ENCODE measurements at regions not wholly inside any gene's neighbourhood (a gene's known extent, or its start where the extent isn't known, plus 50 kb on each side); places are given as distances from the start of the nearest gene placed in this dataset.

- Histone ChIP-seq H3K27ac (ENCODE audit: low read depth, low read length) (no peak overlapping the region), H3K9me3 (ENCODE audit: control insufficient read depth in 5 of 5, low read length in 5 of 5) (peaks cover 0 to 4% (median 0%) of the 10 kb centered on the region in 5 donors), H3K4me1 (ENCODE audit: control insufficient read depth in 5 of 5, insufficient read depth in 5 of 5, low read length in 5 of 5) (peaks cover 0 to 9% (median 6%) of the 10 kb centered on the region in 5 donors), H3K9ac (ENCODE audit: low read length in 5 of 5) (no peak overlapping the region), H3K4me3 (ENCODE audit: low read depth in 1 of 5, low read length in 5 of 5) (no peak overlapping the region), H3K27me3 (ENCODE audit: control insufficient read depth in 5 of 5, insufficient read depth in 4 of 5, low read length in 5 of 5) (no peaks in the 10 kb centered on the region), H3K36me3 (ENCODE audit: control insufficient read depth in 5 of 5, insufficient read depth in 5 of 5, low read length in 5 of 5) (peaks cover 0 to 2% (median 0%) of the 10 kb centered on the region in 5 donors)
These were observed 73.5 kb upstream of the IQSEC1 start for GRCh38 chr3:13146643-13147143.

GRCh38 chr3:13145826-13146642 is 72.8 kb upstream of the IQSEC1 start:
- H3K27ac ChIP-seq (ENCODE audit: low read depth, low read length), result no peak overlapping the region

GRCh38 chr3:13145131-13145825 is 72.0 kb upstream of the IQSEC1 start:
- H3K36me3 ChIP-seq (ENCODE audit: control insufficient read depth in 5 of 5, insufficient read depth in 5 of 5, low read length in 5 of 5), result no peaks in the 10 kb centered on the region
- H3K27me3 ChIP-seq (ENCODE audit: control insufficient read depth in 5 of 5, insufficient read depth in 4 of 5, low read length in 5 of 5), result no peaks in the 10 kb centered on the region
- no peak overlapping the region for H3K4me3 ChIP-seq (ENCODE audit: low read depth in 1 of 5, low read length in 5 of 5)
- no peak overlapping the region for H3K9ac ChIP-seq (ENCODE audit: low read length in 5 of 5)
- H3K4me1 ChIP-seq (ENCODE audit: control insufficient read depth in 5 of 5, insufficient read depth in 5 of 5, low read length in 5 of 5), result peaks cover 0 to 9% (median 6%) of the 10 kb centered on the region in 5 donors
- no peak overlapping the region for H3K27ac ChIP-seq (ENCODE audit: low read depth, low read length)
- H3K9me3 ChIP-seq (ENCODE audit: control insufficient read depth in 5 of 5, low read length in 5 of 5), result peaks cover 0 to 4% (median 0%) of the 10 kb centered on the region in 5 donors

More at GRCh38 chr3:13145826-13146642, 72.8 kb upstream of the IQSEC1 start:
- Histone ChIP-seq H3K9ac (ENCODE audit: low read length in 5 of 5) (no peak overlapping the region), H3K27me3 (ENCODE audit: control insufficient read depth in 5 of 5, insufficient read depth in 4 of 5, low read length in 5 of 5) (no peaks in the 10 kb centered on the region), H3K4me3 (ENCODE audit: low read depth in 1 of 5, low read length in 5 of 5) (no peak overlapping the region), H3K4me1 (ENCODE audit: control insufficient read depth in 5 of 5, insufficient read depth in 5 of 5, low read length in 5 of 5) (peaks cover 0 to 9% (median 6%) of the 10 kb centered on the region in 5 donors), H3K36me3 (ENCODE audit: control insufficient read depth in 5 of 5, insufficient read depth in 5 of 5, low read length in 5 of 5) (peaks cover 0 to 2% (median 0%) of the 10 kb centered on the region in 5 donors), H3K9me3 (ENCODE audit: control insufficient read depth in 5 of 5, low read length in 5 of 5) (peaks cover 0 to 4% (median 0%) of the 10 kb centered on the region in 5 donors)

GRCh38 chr3:13144163-13145023 is 71.2 kb upstream of the IQSEC1 start:
- Histone ChIP-seq H3K36me3 (ENCODE audit: control insufficient read depth in 5 of 5, insufficient read depth in 5 of 5, low read length in 5 of 5) (no peaks in the 10 kb centered on the region), H3K9me3 (ENCODE audit: control insufficient read depth in 5 of 5, low read length in 5 of 5) (peaks cover 0 to 4% (median 0%) of the 10 kb centered on the region in 5 donors), H3K4me1 (ENCODE audit: control insufficient read depth in 5 of 5, insufficient read depth in 5 of 5, low read length in 5 of 5) (peaks cover 0 to 1% (median under 1%) of the 10 kb centered on the region in 5 donors), H3K9ac (ENCODE audit: low read length in 5 of 5) (no peak overlapping the region), H3K4me3 (ENCODE audit: low read depth in 1 of 5, low read length in 5 of 5) (no peak overlapping the region), H3K27ac (ENCODE audit: low read depth, low read length) (no peak overlapping the region), H3K27me3 (ENCODE audit: control insufficient read depth in 5 of 5, insufficient read depth in 4 of 5, low read length in 5 of 5) (no peaks in the 10 kb centered on the region)

GRCh38 chr3:13143381-13144004 is 70.3 kb upstream of the IQSEC1 start:
- no peaks in the 10 kb centered on the region for H3K27me3 ChIP-seq (ENCODE audit: control insufficient read depth in 5 of 5, insufficient read depth in 4 of 5, low read length in 5 of 5)
- H3K9me3 ChIP-seq (ENCODE audit: control insufficient read depth in 5 of 5, low read length in 5 of 5), result peaks cover 0 to 4% (median 0%) of the 10 kb centered on the region in 5 donors
- H3K4me1 ChIP-seq (ENCODE audit: control insufficient read depth in 5 of 5, insufficient read depth in 5 of 5, low read length in 5 of 5), result no peaks in the 10 kb centered on the region
- no peak overlapping the region for H3K27ac ChIP-seq (ENCODE audit: low read depth, low read length)
- H3K9ac ChIP-seq (ENCODE audit: low read length in 5 of 5), result no peak overlapping the region
- no peak overlapping the region for H3K4me3 ChIP-seq (ENCODE audit: low read depth in 1 of 5, low read length in 5 of 5)
- H3K36me3 ChIP-seq (ENCODE audit: control insufficient read depth in 5 of 5, insufficient read depth in 5 of 5, low read length in 5 of 5), result no peaks in the 10 kb centered on the region

- Histone ChIP-seq H3K27ac (ENCODE audit: low read depth, low read length) (no peak overlapping the region), H3K4me3 (ENCODE audit: low read depth in 1 of 5, low read length in 5 of 5) (no peak overlapping the region), H3K36me3 (ENCODE audit: control insufficient read depth in 5 of 5, insufficient read depth in 5 of 5, low read length in 5 of 5) (no peaks in the 10 kb centered on the region), H3K4me1 (ENCODE audit: control insufficient read depth in 5 of 5, insufficient read depth in 5 of 5, low read length in 5 of 5) (no peaks in the 10 kb centered on the region), H3K27me3 (ENCODE audit: control insufficient read depth in 5 of 5, insufficient read depth in 4 of 5, low read length in 5 of 5) (no peaks in the 10 kb centered on the region), H3K9ac (ENCODE audit: low read length in 5 of 5) (no peak overlapping the region), H3K9me3 (ENCODE audit: control insufficient read depth in 5 of 5, low read length in 5 of 5) (peaks cover 0 to 4% (median 0%) of the 10 kb centered on the region in 5 donors)
These were observed 69.5 kb upstream of the IQSEC1 start for GRCh38 chr3:13142552-13143380.

- H3K9ac ChIP-seq (ENCODE audit: low read length in 5 of 5), result no peak overlapping the region
- no peaks in the 10 kb centered on the region for H3K36me3 ChIP-seq (ENCODE audit: control insufficient read depth in 5 of 5, insufficient read depth in 5 of 5, low read length in 5 of 5)
- H3K4me3 ChIP-seq (ENCODE audit: low read depth in 1 of 5, low read length in 5 of 5), result no peak overlapping the region
- peaks cover 0 to 4% (median 0%) of the 10 kb centered on the region in 5 donors for H3K9me3 ChIP-seq (ENCODE audit: control insufficient read depth in 5 of 5, low read length in 5 of 5)
- no peaks in the 10 kb centered on the region for H3K27me3 ChIP-seq (ENCODE audit: control insufficient read depth in 5 of 5, insufficient read depth in 4 of 5, low read length in 5 of 5)
- H3K4me1 ChIP-seq (ENCODE audit: control insufficient read depth in 5 of 5, insufficient read depth in 5 of 5, low read length in 5 of 5), result no peaks in the 10 kb centered on the region
- H3K27ac ChIP-seq (ENCODE audit: low read depth, low read length), result no peak overlapping the region
These were observed 68.8 kb upstream of the IQSEC1 start for GRCh38 chr3:13141991-13142412.

GRCh38 chr3:13141183-13141582 is 68.0 kb upstream of the IQSEC1 start:
- no peaks in the 10 kb centered on the region for H3K36me3 ChIP-seq (ENCODE audit: control insufficient read depth in 5 of 5, insufficient read depth in 5 of 5, low read length in 5 of 5)
- H3K4me1 ChIP-seq (ENCODE audit: control insufficient read depth in 5 of 5, insufficient read depth in 5 of 5, low read length in 5 of 5), result peaks cover 0 to 3% (median under 1%) of the 10 kb centered on the region in 5 donors
- no peak overlapping the region for H3K27ac ChIP-seq (ENCODE audit: low read depth, low read length)

More at GRCh38 chr3:13141183-13141582, 68.0 kb upstream of the IQSEC1 start:
- Histone ChIP-seq H3K4me3 (ENCODE audit: low read depth in 1 of 5, low read length in 5 of 5) (no peak overlapping the region), H3K27me3 (ENCODE audit: control insufficient read depth in 5 of 5, insufficient read depth in 4 of 5, low read length in 5 of 5) (no peaks in the 10 kb centered on the region), H3K9me3 (ENCODE audit: control insufficient read depth in 5 of 5, low read length in 5 of 5) (peaks cover 0 to 4% (median 0%) of the 10 kb centered on the region in 5 donors), H3K9ac (ENCODE audit: low read length in 5 of 5) (no peak overlapping the region)
